ENCODE measurements at regions not wholly inside any gene's neighbourhood (a gene's known extent, or its start where the extent isn't known, plus 50 kb on each side); places are given as distances from the start of the nearest gene placed in this dataset.

DNA sequence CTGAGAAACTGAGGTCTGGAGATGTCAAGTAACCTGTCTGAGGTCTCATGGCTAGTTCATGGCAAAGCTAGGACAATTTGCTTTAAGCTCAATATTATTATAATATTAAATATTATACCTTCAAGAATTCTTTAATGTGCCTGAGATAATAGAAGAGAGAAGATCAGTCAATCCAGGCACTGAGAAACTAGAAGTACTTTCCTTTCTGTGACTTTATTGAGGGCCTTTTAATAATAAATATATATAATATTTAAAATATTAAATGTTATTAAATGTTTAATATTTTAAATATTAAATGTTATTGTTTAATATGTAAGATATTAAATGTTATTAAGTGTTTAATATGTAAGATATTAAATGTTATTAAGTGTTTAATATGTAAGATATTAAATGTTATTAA lies 144.3 kb upstream of the DNAJC19 start:
- no peak overlapping the region for H3K27ac Mint-ChIP-seq (ENCODE audit: unreplicated experiment)
- no peak for DNase-seq (ENCODE audit: extremely low spot score, unreplicated experiment)
- no peaks in the 10 kb centered on the region for H3K27me3 Mint-ChIP-seq (ENCODE audit: unreplicated experiment)
- H3K4me3 Mint-ChIP-seq (ENCODE audit: unreplicated experiment) = no peak overlapping the region
- no peaks in the 10 kb centered on the region for H3K4me1 Mint-ChIP-seq (ENCODE audit: unreplicated experiment)
- TF ChIP-seq, protein P1, sequence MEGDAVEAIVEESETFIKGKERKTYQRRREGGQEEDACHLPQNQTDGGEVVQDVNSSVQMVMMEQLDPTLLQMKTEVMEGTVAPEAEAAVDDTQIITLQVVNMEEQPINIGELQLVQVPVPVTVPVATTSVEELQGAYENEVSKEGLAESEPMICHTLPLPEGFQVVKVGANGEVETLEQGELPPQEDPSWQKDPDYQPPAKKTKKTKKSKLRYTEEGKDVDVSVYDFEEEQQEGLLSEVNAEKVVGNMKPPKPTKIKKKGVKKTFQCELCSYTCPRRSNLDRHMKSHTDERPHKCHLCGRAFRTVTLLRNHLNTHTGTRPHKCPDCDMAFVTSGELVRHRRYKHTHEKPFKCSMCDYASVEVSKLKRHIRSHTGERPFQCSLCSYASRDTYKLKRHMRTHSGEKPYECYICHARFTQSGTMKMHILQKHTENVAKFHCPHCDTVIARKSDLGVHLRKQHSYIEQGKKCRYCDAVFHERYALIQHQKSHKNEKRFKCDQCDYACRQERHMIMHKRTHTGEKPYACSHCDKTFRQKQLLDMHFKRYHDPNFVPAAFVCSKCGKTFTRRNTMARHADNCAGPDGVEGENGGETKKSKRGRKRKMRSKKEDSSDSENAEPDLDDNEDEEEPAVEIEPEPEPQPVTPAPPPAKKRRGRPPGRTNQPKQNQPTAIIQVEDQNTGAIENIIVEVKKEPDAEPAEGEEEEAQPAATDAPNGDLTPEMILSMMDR (IDR thresholded peaks at IDR 0.05) = no peak
- no peaks in the 10 kb centered on the region for H3K36me3 Mint-ChIP-seq (ENCODE audit: unreplicated experiment)
- no peaks in the 10 kb centered on the region for H3K9me3 Mint-ChIP-seq (ENCODE audit: unreplicated experiment)

DNA sequence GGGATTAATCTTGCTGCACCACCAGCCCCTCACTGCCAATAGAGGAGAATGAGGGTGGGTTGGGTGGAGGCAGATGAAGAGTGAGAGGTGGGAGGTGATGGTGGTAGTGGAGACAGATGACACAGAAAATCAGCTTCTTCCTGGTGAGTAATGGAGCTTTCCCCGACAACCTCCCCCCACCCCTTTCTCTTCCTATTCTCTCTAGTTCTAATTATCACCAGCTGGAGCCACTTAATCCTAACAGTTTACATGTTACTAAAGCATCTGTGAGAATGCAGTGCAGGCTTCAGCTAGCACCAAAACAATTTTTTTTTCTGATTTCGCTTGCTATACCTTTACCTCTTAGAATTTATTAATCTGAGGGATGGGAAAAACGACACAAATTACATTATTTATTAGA lies 116.1 kb upstream of the DNAJC19 start:
- Mint-ChIP-seq H3K27ac (ENCODE audit: unreplicated experiment) (no peak overlapping the region), H3K9me3 (ENCODE audit: unreplicated experiment) (peaks cover 11% of the 10 kb centered on the region), H3K36me3 (ENCODE audit: unreplicated experiment) (no peaks in the 10 kb centered on the region), H3K4me3 (ENCODE audit: unreplicated experiment) (no peak overlapping the region), H3K27me3 (ENCODE audit: unreplicated experiment) (no peaks in the 10 kb centered on the region), H3K4me1 (ENCODE audit: unreplicated experiment) (no peaks in the 10 kb centered on the region)
- TF ChIP-seq, protein P1 (IDR thresholded peaks at IDR 0.05) = no peak
- no peak for DNase-seq (ENCODE audit: extremely low spot score, unreplicated experiment)

DNA sequence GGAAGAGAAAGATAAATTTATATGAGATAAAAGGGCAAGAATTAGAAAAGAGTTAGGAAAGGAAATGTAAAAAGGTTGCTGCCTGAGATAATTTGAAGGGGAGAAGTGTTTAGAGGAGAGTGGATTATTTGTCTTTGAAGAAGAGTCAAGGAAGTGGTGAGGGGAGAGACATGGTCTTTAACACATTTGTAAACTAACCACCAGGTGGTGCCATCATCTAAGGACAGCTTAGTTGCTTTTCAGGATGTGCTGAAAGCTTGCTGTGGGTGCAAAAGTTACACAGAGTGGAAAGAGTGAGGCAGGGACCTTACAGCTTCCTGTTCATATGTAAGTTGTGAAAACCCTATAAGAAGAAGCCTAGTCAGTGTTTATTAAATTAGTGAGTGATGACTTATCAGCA lies 114.1 kb upstream of the DNAJC19 start:
- Mint-ChIP-seq H3K36me3 (ENCODE audit: unreplicated experiment) (no peaks in the 10 kb centered on the region), H3K27me3 (ENCODE audit: unreplicated experiment) (no peaks in the 10 kb centered on the region), H3K4me3 (ENCODE audit: unreplicated experiment) (no peak overlapping the region), H3K4me1 (ENCODE audit: unreplicated experiment) (no peaks in the 10 kb centered on the region), H3K27ac (ENCODE audit: unreplicated experiment) (no peak overlapping the region), H3K9me3 (ENCODE audit: unreplicated experiment) (peaks cover 11% of the 10 kb centered on the region)
- TF ChIP-seq, protein P1 (IDR thresholded peaks at IDR 0.05) = peak; percentile 13
- DNase-seq (ENCODE audit: extremely low spot score, unreplicated experiment) = no peak

DNA sequence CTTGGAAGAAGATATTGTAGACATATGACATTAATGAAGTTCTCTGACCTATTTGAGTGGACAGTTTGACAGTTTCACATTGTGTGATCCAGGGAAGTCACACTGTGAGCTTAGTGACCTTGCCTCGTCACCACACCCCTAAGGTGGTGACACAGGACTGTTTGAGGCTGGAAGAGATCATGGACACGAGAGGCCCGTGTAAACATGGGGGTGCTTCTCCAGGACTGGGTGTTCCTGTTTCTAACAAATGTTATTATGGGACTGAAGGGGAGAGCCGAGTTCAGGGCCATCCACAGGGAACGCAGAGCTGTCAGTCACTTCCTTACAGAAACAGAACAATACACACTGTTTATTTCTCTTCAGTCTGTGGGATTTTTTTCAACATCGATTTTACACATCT lies 96.5 kb upstream of the DNAJC19 start:
- TF ChIP-seq, protein P1 (IDR thresholded peaks at IDR 0.05) = no peak
- Mint-ChIP-seq H3K27ac (ENCODE audit: unreplicated experiment) (no peak overlapping the region), H3K4me3 (ENCODE audit: unreplicated experiment) (no peak overlapping the region), H3K4me1 (ENCODE audit: unreplicated experiment) (no peaks in the 10 kb centered on the region), H3K36me3 (ENCODE audit: unreplicated experiment) (no peaks in the 10 kb centered on the region), H3K27me3 (ENCODE audit: unreplicated experiment) (no peaks in the 10 kb centered on the region), H3K9me3 (ENCODE audit: unreplicated experiment) (peaks cover 5% of the 10 kb centered on the region)
- no peak for DNase-seq (ENCODE audit: extremely low spot score, unreplicated experiment)

DNA sequence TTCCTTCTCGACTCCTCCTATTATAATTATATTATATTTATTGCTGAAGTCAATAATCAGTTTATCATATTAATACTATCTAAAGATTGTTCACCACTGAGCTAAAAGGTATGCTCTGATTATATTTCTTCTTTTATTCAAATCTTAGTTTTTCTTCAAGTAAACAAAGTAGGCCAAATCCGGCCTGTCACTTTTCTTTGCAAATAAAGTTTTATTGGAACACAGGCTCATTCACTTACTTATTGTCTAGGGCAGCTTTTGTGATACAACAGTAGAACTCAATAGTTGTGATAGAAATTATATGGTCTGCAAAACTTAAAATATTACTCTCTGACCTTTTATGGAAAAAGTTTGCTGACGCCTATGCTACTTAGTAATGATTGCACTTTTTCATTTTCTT lies 92.4 kb upstream of the DNAJC19 start:
- no peak for DNase-seq (ENCODE audit: extremely low spot score, unreplicated experiment)
- TF ChIP-seq, protein P1 (IDR thresholded peaks at IDR 0.05) = no peak
- Mint-ChIP-seq H3K9me3 (ENCODE audit: unreplicated experiment) (peaks cover 4% of the 10 kb centered on the region), H3K27me3 (ENCODE audit: unreplicated experiment) (no peaks in the 10 kb centered on the region), H3K4me3 (ENCODE audit: unreplicated experiment) (no peak overlapping the region), H3K36me3 (ENCODE audit: unreplicated experiment) (no peaks in the 10 kb centered on the region), H3K27ac (ENCODE audit: unreplicated experiment) (no peak overlapping the region), H3K4me1 (ENCODE audit: unreplicated experiment) (no peaks in the 10 kb centered on the region)

Data from osteocyte (in vitro differentiated cells).